ENCODE measurements at regions not wholly inside any gene's neighbourhood (a gene's known extent, or its start where the extent isn't known, plus 50 kb on each side); places are given as distances from the start of the nearest gene placed in this dataset.

DNA sequence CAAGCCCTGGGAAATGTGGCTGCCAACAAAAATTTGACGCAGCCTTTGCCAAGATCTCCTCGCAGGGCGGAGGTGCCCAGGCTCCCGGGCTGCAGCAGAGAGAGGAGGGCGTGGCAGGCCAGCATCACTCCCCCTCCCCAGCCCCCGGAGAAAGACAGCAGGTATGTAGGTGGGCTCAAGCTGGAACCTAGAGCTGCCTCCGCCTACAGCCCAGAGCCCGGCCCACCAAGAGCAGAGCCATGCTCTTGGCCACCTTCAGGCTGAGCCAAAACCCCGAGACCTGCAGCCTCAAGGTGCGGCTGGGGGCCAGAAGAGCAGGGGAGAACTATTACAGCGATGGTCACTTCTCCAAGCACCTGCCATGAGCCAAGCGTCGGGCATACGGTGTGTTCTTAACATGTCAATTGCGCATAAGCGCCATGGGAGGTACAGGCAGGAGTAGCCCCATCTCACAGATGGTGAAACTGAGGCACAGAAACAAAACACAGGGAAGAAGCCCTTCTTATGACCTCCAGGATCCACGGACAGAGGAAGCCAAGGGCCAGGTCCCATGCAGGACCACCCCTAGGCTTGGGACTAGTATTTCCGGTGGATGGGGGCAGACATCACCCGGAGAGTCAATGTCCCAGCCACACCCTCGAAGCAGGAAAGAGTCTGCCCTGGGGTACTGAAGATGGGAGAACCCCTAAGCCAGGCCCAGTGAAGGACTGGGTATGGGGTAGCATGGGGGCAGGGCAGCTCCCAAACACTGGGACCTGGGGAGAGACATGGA is 109.0 kb downstream of the NCOR2 start:
- no peak for DNase-seq

DNA sequence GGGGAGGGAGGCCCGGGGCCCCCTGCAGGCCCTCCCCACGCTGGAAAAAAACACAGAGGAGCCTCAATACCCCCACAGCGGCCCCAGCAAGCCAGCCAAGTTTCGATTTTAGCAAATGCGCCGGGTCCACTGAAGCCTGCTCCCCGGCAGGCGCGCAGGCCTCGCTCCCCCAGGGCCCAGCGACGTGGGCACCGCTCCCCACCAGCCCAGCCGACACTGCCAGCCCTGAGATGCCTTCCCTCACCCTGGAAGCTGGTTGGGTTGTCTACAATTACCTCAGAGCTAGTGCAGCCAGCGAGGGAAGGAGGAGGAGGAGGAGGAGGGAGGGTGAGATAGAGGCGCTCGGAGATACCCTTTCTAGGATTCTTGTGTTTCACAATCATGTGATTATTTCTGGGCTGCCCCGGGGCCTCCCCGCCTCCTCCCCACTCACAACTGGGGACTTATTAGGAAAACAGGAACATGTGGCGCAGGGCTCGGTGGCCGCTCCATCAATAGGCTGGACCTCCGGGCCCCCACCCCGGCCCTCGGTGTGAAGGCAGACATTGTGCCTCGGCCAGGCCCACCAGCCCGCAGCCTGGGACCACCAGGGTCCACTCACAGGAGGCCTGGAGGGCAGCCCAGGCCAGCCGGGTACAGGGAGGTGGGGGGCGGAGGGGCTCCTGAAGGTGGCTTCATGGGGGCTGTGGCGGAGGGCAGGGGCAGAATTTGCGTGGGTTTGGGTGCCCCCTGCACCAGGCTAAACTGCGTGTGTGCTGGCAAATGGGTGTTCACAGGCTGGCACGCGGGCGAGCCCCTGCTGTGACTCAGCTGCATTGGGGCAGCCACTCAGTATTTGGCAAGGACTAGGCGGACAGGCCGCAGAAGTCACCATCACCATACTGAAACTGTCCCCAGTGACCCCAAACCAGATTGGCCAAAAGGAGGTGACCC is 109.9 kb downstream of the NCOR2 start:
- peak; percentile 81 for DNase-seq

DNA sequence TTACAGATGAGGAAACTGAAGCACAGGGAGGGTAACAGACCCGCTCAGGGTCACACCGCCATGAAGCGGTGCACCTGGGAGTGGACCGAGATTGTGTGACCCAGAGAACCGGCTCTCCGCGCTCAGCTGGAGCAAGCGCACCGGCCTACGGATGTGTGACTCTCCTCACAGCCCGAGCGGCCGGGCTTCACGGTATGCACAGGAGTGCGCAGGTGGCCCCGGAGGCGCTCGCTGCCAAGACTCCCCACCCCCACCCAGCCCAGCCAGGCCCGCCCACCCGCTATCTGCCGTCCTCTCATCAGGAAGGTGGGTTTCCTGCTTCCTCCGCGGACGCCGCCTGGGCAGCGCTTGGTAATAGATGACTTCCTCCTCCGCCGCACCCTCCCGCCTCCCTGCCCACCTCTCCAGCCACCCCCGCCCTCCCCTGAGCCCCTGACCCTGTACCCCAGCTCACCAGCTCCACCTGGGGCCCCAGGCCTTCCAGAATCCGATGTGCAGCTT is 110.7 kb downstream of the NCOR2 start:
- no peak for DNase-seq

DNA sequence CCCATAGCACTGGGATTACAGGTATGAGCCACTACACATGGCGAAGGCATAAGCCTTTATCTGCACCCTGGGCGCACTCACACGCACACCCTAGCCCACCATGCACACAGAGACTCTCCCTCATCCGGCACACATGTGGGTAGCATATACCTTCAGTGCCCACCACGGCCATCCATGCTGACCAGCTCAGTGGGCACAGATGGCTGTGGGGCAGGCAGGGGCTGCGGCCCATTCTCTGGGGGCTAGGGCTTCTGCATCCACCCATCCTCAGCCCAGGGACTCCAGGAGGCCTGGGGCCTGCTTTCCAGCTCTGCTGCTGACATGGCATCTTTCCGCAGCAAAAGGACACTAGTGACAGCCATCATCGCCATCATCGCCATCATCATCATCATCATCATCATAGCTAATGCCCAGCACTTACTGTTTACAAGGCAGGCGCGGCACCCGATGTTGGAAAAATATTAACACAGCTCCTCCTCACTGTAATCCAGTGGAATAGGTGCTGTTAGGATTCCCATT is 111.2 kb downstream of the NCOR2 start:
- no peak for DNase-seq

DNA sequence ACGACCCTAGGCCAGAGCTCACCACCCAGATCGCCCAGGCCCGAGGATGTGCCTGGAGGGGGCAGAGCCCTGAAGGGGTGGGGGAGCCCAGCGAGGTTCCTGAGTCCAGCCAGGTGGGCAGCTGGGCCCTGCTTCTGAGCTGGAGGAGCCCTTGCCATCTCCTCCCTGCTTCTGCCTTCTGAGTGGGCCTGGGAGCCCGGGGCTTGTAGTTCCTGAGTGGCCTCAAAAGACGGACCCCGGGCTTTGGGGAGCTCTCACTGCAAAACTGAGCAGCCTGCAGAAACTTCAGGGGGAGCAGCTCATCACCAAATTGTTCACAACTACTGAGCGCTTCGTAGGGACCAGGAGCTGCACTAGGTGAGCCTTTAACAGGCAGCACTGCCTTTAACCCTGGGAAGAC is 112.1 kb downstream of the NCOR2 start:
- no peak for DNase-seq

DNA sequence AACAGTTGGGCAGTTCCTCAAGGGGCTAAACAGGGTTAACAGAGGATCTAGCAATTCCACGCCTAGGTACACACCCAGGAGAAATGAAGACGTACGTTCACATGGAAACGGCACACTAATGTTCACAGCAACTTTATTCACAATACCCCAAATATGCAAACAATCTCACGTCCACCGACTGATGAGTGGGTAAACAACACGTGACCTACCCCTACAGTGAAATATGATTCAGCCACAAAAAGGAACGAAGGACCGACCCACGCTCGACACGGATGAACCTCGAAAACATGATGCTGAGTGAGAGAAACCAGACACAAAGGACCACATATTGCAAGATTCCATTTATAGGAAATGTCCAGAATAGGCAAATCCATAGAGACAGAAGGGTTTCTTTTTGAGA is 112.7 kb downstream of the NCOR2 start:
- DNase-seq = no peak

DNA sequence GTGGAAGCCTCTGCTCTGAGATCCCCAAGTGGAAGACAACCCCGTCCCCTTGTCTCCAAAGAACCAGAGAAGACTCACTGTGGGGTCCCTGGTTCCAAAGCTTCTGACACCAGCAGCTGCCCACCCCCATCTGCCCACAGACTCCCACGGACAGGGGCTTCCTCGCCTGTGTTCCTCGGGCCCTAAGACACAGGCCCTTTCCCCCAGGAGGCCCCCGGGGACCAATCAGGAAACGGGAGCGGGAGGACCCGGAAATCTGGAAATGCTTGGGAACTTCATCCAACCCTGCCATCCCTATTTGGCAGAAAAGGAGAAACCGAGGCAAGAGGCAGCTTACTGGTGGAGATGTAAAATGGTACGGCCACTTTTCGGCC is 113.1 kb downstream of the NCOR2 start:
- no peak for DNase-seq

DNA sequence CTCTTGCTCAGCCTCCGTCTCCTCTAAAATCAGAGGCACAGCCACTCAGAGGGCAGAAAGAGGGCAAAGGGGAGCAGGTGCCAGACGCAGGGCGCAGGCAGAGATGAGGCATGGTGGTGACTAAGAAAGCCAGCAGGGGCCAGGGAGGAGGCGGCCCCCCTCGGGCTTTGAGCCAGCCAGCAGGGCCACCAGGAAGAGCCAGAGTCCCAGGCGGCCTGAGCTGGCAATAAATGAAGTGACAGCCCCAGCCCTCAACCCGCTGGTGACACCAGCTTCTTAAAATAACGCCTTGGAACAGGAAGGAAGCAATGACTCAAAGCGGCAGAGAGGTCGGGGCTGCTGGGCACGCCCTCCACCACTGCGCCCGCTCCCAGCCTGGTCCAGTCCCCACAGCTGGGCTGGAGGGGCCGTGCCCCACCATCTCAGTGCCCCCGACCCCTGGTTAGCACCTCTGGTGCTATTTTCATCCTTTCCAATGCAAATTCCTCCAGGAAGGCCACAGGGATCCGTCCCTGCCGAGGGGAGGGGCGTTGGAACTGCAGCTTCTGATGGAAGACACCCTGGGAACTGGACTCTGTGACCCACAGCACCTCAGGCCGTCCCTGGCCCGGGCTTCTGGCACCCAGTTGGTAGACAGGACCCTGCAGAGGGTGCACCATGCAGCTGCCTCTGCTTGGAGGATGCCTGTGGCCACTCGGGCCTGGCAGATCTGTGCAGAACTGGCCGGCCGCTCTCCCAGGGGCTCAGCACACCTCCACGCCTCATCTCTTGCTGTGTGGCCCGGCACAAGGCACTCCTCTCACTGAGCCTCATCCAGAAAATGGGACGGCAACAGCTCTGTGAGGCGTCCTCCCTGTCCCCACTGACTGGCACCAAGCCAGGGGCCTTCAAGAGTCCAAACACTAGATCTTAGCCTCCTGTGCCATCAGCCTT is 113.7 kb downstream of the NCOR2 start:
- peak; percentile 63 for DNase-seq

DNA sequence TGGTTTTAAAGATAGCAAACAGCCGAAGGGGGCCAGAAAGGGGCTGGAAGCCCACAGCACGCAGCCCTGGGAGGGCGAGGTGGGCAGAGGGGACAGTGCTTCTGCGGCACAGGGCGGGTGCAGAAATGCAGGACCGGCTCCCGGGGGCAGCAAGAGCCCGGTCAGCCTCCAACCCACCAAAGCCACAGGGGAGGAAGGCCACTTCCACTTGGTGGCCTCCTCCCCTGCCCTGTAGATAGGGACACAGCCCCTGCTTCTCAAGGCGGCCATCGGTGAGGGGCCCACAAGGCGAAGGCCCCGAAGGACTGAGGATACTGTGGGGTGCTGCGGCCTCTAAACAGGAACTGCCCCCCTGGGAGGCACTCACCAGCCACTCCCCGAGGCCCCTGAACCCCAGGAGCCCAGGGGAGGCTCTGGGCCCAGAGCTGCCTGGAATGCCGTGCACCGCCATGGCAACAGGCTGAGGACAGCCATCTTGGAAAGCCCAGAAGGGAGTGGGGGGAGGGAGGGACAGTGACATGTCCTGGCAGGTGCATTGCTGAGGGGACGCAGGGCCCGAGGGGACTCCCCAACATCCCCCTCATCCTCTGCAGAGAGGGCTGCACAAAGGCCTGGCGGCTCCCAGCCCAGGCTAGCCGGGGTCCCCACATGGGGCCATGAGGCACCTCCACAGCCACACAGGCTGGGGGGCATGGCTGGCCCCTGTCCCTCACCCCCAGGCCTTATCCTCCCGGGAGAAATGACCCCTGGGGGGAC is 114.7 kb downstream of the NCOR2 start:
- DNase-seq = no peak

DNA sequence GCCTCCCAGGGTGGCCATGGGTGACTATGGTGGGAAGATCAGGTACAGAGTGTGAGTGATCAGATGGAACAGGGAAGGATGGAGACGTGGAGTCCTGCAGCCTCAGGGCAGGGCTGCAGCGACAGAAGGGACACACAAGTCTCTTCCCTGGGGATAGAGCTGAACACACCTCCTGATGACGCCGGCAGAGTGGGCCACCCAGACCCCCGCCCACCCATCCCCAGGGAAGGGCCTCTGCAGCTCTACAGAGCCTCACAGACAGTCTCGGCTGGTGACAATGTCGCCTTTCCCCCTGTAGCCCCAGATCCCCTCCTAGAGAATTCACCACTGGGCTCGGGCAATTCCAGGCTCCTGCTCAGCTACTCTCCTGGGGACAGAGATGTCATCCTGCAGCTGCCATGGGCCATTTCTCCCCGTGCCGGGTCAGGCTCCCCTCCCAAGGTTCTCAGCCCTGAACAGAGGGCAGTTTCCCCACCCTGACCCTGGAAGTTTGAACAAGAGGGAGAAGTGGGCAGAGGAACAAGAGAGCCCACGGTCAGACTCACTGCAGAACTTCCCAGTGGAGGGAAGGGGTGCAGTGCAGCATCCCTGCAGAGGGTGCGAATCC is 115.7 kb downstream of the NCOR2 start:
- no peak for DNase-seq

DNA sequence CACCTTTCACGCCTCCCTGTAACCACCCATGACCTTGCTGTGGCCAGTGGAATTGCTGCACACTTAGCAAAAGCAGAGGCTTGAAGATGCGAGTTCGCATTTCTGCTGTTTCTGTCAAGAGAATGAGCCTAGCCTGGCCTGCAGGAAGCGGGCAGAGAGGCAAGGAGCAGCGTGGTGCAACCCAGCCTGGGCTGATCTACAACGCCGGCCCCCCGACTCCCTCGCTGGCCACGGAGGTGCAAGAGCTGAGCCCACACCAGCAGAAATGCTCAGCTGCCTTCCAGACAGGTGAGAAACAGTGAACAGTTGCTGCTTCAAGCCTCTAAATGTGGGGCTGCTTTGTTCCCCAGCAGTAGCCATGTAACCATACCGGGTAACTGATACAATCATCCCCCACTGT is 116.4 kb downstream of the NCOR2 start:
- no peak for DNase-seq

DNA sequence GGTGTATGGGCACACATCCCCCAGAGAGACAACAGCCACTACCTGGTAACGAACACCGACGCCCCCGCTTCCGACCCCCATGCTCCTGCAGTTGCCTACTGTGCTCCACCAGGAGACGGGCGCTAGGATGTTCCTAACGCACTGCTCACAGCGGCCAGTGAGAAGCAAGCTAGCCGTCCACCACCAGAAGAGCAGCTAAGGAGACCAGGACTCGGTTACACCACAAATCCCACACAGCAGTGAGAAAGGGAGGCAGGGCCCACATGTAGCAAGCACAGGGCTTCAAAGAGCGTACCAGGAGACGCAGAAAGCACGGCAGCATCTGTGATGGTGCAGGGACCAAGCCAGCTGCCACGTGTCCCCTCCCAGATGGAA is 117.0 kb downstream of the NCOR2 start:
- no peak for DNase-seq

DNA sequence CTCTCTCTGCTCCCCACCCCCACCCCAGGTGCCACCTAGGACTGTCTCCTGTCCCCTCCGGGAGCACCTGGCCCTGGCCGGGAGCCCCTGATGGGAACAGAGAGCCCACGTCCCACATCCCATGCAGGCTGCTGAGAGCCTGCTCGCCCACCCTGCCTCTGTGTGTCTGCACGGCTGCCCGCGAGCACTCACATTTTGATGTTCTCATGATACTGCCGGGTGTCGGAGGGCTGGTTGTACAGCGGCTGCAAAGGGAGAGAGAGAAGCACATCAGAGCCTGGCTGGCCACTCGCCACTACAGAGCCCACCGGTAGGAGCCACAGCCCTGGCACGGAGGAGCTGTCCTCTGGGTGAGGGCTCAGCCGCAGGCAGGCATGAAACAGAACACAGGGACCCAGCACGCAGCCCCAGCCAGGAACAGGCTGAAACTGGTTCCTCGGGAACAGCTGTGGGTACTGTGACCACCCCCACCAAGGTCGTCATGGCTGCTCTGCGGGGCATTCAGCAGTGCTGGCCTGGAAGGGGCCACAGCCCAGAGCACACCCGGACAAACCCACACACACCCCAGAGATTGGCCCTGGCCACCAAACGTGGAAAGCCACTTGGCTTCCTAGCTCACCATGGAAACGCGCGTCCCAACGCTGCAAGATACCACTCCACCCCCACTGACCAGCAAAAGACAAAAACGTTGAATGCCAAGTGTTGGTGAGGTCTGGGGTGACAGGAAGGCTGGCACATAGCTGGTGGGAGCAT is 117.6 kb downstream of the NCOR2 start:
- DNase-seq = no peak

DNA sequence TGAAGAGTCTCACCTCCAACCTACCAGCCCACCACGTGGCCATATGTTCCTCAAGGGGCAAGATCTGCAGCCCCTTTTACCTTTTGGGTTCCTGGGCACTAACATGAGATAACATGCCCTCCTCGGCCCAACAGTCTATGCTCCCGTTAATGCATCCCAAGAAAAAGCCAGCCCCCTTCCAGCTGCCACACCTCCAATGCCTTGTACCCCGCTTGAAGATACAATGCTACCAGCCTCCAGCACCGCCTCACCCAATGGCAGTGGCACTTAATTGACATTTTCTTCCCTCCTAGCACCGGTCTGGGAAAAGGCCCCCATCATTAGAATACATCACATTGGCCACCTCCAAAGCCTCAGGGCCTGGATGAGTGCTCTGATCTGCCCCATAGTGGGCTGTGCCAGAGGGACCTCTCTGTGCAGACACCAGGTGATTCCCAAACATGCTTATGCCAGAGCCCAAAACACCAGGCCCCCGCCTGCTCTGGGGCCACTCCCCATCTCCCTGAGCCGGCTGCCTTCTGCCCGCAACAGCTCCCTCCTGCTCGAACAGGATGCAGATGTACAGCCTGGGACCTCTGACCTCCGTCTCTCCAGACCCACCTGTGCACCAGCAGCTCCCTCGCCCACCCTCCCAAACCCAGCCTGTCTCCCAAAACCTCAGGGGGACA is 118.3 kb downstream of the NCOR2 start:
- no peak for DNase-seq

DNA sequence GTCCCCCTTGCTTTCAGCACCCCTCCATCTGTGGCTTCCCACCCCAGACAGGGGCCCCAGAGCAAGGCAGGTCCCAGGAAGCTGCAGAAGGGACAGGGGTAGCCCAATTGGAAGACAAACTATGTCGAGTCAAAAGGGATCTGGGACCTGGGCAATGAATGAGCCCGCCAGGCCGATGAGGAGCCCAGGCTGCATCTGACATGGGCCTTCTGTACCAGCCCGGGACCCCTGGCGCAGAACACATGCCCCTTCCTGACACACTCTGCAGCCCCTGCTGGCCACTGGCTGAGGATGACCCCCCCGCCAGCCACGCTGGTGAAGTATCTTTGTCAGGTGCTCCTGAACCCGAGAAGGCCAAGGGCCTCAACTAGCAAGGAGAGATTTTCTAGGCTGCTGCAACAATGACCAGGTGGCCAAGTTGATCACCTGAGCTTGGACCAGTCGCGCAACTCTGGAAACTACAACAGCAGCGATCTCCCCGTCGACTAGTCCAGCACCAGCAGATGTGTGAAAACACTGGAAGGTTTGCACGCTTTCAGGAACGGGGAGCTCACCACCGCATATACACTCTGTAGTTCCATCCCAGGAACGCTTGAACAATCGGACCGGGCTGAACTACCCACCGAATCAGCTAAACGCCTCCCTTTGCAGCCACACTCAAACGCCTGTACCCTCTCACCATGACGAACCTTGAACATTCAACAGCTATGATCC is 119.0 kb downstream of the NCOR2 start:
- DNase-seq = no peak

DNA sequence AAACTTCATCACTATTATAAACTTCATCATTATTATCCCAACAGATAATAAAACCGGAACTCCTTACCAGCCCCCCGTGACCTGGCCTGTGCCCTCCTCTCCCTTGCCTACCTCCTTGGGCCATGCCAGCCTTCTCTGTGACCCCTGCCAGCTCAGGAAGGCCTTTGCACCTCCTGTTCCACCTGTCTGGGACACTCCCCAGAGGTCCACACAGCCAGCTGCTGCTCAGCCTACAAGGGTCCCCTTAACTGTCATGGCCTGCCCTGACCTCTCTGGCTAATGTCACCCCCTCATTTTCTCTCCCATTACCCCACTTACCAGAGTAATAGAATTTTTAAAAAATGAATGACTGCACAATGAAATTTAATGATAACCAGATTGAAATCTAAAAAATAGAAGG is 121.0 kb downstream of the NCOR2 start:
- no peak for DNase-seq

DNA sequence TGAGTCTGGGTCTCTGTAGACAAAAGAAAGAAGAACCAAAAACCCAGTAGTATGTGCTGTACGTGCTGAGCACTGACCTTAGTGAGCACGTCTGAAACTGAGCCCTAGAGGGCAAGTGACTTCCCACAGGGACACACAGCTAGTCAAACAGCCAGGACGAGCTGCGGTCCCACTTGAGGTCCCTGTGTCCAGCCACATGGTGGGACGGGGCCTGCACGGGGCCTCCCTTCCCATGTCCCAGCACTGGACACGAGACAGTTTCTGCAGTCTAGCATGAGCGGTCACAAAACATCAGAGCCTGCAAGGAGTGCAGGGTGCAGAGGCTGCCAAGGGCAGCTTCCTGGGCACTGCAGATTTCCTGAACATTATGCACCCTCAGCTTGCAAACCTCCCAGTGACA is 121.6 kb downstream of the NCOR2 start:
- no peak for DNase-seq

DNA sequence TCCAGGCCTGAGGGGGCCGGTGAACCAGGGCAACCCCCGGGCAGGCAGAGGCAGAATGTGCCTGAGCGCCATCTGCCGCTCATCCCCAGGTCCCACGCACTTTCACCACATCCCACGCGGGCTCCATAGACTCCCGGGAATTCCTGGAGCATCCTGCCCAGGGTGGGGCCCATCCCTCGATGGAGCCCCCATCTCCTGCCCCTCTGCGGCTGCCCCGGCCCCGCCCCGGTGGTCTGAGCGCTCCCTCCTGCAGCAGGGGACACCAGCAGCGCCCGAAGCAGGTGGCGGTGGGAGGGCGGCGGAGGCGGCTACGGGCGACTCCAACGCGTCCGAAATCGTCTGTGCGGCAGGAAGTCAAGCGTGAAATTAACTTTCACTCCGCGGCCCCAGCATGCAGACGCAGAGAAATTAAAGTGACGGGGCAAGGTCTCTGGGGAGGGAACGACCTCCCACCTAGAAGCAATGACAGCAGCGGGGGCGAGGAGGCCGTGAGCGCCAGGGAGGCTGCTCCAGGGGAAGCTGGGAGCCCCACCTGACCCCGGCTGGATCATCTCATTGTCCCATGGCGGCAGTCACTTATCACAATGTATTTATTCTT is 122.2 kb downstream of the NCOR2 start:
- no peak for DNase-seq

All from occipital lobe (tissue), 1 donor.